ENCODE measurements at regions not wholly inside any gene's neighbourhood (a gene's known extent, or its start where the extent isn't known, plus 50 kb on each side); places are given as distances from the start of the nearest gene placed in this dataset.

DNA sequence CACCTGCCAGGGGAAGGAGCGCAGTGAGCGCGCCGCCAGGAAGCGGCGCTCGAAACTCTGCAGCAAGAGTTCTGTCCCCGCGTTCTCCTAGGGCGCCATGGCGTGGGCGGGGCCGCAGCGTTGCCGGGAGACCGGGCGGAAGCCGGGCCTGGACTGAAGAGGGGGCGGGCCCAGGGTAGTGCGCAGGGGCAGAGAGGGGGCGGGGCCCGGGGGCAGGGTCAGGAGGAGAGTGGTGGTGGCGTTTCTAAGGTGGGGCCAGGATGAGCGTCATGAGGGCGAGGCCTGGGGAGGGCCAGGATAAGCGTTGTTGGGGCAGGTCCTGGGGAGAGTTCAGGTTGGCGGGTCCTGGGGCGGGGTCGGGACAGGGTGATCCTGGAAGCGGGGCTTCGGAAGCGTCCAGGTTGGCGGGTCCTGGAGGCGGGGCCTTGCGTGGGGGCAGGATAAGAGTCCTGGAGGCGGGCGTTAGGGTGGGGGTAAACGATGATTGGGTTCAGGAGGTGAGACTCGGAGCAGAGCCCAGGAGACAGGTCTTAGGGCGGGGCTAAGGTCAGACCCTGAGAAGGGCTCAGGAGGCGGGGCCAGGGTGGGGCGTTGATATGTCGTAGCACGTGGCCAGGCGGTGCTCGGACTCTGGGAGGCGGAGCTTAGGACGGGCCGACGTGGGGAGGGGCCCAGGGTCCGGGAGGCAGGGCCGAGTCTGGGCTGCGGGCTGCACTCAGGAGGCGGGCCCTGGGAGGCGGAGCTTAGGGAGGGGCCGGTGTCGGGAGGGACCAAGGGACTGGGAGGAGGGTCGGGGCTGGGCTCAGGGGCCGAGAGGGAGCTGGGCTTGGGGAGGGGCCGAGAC, 189.4 kb downstream of the ADRA2C start (continued):
- TF ChIP-seq, protein P1, sequence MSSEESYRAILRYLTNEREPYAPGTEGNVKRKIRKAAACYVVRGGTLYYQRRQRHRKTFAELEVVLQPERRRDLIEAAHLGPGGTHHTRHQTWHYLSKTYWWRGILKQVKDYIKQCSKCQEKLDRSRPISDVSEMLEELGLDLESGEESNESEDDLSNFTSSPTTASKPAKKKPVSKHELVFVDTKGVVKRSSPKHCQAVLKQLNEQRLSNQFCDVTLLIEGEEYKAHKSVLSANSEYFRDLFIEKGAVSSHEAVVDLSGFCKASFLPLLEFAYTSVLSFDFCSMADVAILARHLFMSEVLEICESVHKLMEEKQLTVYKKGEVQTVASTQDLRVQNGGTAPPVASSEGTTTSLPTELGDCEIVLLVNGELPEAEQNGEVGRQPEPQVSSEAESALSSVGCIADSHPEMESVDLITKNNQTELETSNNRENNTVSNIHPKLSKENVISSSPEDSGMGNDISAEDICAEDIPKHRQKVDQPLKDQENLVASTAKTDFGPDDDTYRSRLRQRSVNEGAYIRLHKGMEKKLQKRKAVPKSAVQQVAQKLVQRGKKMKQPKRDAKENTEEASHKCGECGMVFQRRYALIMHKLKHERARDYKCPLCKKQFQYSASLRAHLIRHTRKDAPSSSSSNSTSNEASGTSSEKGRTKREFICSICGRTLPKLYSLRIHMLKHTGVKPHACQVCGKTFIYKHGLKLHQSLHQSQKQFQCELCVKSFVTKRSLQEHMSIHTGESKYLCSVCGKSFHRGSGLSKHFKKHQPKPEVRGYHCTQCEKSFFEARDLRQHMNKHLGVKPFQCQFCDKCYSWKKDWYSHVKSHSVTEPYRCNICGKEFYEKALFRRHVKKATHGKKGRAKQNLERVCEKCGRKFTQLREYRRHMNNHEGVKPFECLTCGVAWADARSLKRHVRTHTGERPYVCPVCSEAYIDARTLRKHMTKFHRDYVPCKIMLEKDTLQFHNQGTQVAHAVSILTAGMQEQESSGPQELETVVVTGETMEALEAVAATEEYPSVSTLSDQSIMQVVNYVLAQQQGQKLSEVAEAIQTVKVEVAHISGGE (CRISPR knock-in tag; IDR thresholded peaks at IDR 0.05), result peak in 1 of 3 experiments; percentile 61; a peak in 1 of 6 replicates
- TF ChIP-seq PML (IDR thresholded peaks at IDR 0.05; ENCODE audit: low read length) (peak; percentile 34; the same call in 1 of the 2 replicates), GABPA (tag; conservative IDR thresholded peaks at IDR 0.05; ENCODE audit: low read depth) (peak; percentile 80), ARID4B (CRISPR knock-in tag; IDR thresholded peaks at IDR 0.05) (0 out of 2 replicates have a peak, but pooled peaks have one; percentile 13), TAF1 (IDR thresholded peaks at IDR 0.05; ENCODE audit: control insufficient read depth, extremely low read depth, insufficient read depth, low read length, severe bottlenecking) (peak; percentile 75), VEZF1 (CRISPR knock-in tag; IDR thresholded peaks at IDR 0.05) (peak; percentile 74), RBFOX2 (IDR thresholded peaks at IDR 0.05; ENCODE audit: low read depth, low read length) (peak; percentile 44), MBD2 (IDR thresholded peaks at IDR 0.05; ENCODE audit: borderline replicate concordance, low read depth) (peak; percentile 46; the same call in 1 of the 2 replicates), ETV5 (CRISPR knock-in tag; IDR thresholded peaks at IDR 0.05; ENCODE audit: low read depth) (0 out of 2 replicates have a peak, but pooled peaks have one; percentile 5), USF1 (CRISPR knock-in tag; IDR thresholded peaks at IDR 0.05) (peak; percentile 78), BMI1 (IDR thresholded peaks at IDR 0.05; ENCODE audit: low read length) (peak; percentile 65; the same call in 1 of the 2 replicates), RFX1 (IDR thresholded peaks at IDR 0.05) (peak; percentile 92), POLR2G (IDR thresholded peaks at IDR 0.05; ENCODE audit: low read depth, low read length) (peak; percentile 78; the same call in 1 of the 2 replicates), SAP30 (IDR thresholded peaks at IDR 0.05; ENCODE audit: borderline replicate concordance, insufficient read depth, low read depth, low read length, poor library complexity, severe bottlenecking) (peak; percentile 11), PCBP1 (IDR thresholded peaks at IDR 0.05; ENCODE audit: low read depth, low read length, poor library complexity, severe bottlenecking) (peak; percentile 46)

All from K562 (cell line).